OCI-M2 (cell line): ENCODE measurements at regions not wholly inside any gene's neighbourhood (a gene's known extent, or its start where the extent isn't known, plus 50 kb on each side); places are given as distances from the start of the nearest gene placed in this dataset.

ENCODE experiments used
- DNase-seq: peaks from one replicate; lab custom pipeline; 2025; ENCODE audit not compliant: unreplicated experiment; lab: John Stamatoyannopoulos, UW

DNA sequence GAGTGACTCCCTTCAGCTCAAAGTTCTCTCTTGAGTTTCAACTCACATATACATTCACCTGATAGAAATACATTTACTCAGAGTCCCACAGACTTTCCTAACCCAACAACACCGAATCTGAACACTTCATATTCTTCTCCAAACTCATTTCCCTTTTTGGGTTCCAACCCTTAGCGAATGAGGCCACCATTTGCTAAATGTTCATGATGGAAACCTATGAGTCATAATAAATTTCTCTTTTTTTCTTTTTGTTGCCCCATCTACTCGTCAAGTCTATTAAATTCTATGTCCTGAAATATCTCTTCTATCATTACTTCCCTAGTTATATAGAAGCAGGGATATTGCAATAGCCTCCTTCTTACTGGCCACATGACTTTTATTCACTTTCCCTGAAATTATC, 100.1 kb downstream of the HLX start:
- no peak for DNase-seq

DNA sequence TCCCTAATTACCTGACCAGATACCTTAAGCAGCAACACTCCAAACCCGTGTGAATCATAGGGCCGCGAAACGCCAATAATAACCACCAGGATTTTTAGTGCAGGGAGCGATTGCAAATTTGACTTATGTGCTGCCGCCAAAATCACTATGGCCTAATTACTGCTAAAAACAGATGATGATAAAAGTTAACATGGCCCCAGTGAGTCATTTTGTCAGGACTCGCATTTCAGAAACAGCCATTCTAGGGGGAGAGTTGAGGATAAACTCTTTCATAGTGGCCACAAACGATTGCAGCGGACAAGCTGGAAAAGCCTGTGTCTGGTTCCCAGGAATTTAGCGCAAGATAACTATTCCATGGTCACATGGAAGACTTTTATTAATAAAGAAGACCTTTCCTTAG, 103.4 kb downstream of the HLX start:
- no peak for DNase-seq

DNA sequence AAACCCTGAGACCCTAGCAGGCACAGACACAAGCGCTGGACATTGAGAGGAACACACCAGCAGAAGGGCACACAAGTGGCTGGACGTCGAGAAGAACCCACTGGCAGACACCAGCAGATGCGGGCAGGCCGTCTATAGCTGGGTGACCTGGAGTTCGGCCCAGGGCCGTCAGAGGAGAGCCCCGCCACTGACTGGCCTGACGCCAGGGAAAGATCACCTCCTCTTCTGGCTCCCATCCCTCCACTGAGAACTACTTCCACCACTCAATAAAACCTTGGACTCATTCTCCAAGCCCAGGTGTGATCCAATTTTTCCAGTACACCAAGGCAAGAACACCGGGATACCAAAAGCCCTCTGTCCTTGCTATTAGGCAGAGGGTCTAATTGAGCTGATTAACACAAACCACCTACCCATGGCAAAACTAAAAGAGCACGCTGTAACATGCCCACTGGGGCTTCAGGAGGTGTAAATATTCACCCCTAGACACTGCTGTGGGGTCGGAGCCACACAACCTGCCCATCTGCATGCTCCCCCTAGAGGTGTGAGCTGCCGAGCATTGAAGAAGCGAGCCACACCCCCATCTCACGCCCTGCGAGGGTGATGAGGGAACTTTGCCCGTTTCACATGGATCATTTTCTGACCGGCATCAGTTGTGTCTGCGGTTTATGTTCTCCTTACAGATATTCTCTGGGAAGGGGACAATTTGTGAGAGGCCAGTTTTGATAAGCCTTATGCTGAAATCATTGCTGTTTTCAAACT, 104.8 kb downstream of the HLX start:
- DNase-seq, result no peak

DNA sequence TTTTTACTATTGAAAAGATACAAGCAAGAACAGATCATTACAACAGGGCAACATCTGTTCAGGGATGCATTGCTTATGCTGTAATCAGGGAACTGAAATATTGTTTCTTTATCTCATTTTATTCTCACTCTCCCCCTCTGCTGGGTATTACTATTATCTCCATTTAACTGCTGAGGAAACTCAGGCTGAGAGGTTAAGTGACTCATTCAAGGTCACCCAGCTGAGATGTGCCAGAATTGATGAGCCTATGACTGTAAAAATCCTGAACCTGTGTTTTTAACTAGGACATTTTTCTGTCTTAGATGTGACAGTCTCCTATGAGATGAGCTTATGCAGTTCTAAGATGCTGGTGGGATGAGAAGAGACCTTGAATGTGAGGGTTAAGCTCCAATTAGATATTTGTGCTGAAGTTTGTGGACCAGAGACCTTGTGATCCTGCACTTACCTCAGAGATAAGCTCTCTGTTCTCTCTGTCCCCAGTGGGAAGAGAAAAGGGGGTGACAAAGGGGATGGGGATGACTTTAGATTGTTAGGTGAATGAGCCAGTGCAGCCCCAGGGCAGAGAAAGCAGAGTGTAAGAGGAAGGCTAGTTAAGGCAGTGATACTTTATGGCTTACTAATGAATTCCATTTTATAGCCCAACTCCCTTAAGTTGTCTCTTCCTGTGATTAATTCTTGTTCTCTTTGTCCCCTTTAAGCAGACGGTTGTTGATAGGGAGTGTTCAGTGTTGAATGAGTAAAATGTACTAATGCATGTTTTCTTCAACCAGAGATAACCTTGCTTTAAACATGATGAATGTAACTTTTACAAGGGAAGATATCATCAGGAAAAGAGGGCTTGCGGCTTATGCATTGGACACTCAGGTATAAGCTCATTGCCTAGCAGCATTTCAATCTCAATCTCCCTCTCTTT, 111.4 kb downstream of the HLX start:
- no peak for DNase-seq

DNA sequence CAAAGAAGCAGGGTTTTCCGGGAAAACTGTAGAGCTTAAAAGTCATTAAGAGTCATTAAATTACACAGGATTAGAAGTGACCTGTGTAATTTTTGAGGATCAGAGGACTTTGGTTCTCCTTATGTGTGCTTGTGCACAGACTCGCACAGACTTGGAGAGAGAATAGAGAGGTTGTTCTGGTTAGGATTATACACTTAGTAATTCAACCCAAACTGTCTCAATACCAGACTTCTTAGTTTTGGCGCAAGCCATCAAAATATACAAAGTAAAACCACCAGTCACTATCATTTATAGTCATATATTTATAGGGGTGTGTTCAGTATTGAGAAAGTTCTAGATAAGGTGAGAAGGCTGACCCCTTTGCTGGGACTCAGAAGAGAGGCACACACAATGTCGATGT, 112.3 kb downstream of the HLX start:
- DNase-seq, result no peak

DNA sequence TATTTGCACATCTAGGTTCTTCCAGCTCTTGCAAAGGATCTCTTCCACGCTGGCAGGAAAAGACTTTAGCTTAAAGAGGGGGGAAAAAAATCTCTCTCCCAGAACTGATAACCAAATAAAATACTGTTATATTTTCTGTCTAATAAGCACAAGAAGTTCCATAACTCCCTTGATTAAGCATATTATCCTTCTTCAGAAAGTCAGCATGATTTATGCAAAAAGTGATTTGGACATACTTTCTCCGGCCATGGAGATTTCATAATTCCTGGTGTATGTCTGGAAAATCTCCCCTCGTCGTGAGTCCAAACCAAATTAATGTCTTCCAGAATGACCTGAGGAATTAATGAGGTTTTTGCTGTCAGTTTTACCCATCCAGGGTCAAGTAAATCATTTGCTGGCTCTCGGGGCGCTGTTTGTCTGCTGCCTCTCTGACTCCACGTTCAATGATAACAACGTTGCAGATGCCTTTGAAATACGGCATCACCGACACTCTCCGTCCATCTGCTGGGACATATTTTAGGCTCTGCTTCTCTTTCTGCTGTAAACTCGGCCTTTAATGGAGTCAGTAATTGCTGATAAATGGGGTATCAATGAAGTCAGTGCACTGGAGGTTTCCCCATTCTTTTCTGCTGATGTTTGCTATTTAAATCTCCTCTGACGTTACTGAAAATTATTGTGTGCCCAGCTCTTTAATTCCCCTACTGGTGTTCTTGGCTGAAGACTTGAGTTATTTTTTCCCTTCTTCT, 112.9 kb downstream of the HLX start:
- DNase-seq, result no peak

DNA sequence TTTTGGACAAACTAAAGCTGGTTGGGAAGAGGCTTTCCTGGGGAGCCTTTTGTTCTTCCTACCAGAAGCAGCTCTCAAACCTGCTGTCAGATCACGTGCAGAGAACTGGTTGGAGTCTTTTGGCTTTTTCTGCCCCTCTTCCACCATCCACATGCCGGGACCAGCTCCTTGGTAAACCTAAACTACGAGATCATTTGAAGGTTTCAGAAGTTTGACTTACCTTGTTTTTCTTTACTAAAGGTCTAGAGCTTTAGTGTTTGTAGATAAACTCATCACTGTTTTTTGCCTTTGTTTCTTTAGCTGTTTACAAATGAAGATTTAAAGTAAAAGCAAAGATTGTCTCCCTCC, 113.4 kb downstream of the HLX start:
- no peak for DNase-seq

DNA sequence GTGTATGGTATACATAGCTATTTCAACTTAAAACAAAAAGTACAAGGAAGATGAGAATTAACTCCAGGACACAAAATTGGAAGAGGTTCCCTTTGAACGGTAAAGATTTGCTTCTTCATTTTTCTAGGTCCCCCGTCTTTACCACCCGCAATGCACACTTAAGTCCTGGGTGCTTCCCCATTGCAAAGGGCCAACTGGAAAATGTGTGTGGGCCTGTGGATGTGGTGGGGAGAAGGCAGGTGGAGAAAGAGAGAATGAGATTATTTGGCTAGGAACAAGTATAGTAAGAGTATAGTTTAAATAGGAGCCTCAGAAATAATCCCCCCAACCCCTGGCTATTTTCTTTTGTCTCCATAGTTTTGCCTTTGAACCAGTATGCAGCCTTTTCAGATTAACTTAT, 115.4 kb downstream of the HLX start:
- no peak for DNase-seq

DNA sequence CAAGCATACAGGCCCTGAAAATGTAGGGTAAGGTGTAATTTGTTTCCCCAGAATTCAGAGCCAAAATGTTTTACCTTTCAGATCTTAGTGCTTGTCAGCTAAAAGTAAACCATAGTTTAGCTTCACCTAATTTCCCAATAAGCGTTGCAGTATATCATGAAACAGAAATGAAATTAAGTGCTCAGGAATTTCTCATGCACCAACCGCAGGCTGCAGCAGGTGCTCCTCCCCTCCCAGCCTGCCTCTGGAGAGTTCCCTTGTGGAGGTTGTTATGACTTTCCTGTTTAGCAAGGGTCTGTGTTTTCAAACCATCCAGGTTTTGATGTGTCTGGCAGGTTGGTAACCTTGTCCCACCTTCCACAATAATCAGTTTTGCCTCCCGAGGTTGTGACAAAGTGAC, 118.5 kb downstream of the HLX start:
- DNase-seq, result no peak

DNA sequence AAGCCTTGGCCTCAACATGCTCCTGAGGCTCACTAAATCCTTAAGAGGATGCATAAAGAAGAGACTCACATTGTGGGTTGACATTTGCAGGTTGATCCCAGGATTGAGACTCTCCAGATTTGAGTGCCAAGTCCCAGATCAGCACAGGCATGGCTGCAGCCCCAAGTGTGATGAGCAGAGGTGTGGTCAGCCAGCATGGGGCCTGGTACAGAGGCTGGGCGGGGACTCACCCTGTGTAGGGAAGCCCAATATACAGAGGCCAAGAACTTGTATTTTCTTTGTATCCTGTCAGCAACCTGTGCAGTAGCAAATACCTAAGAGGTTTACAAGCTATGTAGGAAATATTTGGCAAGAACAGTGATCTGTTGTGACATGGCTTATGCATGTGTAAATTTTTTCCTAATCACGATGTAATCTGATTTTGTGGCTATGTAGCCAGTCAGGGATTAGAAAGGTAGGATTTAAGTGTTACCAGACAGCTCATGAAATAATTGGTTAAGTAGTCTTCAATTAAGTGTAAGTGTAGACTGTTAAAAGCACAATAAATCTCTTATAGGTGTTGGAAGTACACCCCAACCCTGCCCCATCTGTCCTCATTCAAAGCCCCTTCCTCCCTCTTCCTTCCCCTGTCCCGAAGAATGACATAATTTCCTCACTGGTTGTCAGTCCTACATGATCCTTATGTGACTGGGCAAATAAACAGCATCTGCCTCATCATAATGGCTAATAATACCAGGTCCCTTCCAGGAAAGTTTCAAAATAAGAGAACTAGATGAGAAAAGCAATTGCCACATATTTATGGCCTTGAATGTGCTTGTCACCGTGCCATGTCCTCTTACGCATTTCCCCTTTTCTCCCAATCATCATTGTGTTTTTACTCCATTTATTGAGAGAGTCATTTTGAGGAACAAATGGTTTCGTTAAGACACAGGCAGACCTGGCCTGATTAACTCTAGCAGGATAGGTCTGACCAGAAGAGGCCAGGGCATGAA, 120.9 kb downstream of the HLX start:
- no peak for DNase-seq

DNA sequence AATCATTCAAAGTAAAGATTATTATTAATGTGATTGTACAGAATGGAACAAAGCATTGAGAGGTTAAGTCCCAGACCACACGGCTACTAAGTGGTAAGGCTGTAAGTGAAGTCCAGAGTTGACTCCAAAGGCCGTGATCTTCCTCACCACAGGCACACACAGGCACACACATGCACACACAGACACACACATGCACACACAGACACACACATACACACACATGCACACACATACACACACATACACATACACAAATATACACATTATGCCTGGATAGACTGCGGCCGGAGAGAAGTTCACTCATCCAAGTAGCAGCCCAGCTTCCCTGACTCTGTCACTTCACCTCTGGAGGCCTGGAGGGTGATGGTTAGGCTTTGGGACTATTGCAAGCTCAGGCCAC, 121.9 kb downstream of the HLX start:
- DNase-seq, result no peak

DNA sequence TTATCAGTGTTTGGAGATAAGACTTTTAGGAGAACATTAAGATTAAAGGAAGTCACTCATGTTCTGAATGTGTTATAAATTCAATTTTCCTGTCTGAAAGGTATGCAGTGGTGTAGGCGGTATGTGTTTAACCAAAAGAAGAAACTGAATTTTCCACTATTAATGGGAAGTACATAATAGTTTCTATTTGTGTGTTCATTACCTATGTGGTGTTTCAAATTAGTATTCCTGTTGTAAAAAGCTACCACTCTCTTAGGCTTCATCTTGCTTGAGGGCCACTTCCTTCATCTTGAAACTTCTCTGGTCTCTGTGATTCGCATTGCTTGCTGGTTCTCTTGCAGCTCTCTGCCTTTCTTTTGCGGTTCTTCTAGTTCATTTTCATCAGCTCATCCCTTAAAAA, 123.4 kb downstream of the HLX start:
- DNase-seq, result no peak

DNA sequence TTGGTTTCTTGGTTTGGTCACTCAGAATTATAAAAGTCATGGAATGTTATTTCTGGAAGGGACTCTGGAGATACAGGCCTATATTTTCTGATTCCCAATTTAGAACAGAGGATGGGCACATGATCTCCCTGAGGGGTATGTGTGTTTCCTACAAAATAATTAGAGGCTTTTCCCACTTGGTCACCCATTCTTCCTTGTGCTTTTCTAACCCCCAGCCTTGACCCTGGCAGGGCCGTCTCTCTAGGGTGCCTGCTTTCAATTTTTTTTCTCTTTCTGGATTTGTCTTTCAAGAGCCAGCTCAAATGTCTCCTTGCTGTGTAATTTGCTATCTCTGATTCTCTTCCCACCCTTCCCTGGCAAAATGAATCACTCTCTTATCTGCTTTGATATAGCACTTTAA, 131.9 kb downstream of the HLX start:
- DNase-seq, result no peak

DNA sequence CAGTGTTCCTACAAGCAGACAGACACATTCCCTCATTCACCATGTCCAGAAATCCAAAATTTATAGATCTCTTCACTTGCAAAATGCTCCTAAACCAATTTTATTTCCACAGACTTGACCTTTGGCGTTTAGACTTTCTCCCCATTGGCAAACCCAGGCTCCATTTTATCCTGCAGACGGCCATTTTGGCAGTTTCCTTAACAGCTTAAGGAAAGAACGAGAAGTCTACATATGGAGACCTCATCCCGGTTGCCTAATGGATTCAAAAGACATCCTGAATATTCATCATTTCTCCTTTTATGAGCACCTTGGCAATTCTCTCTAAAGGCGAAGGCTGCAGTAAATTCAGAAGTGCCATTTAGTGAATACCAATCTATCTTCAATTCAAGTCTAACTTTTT, 132.9 kb downstream of the HLX start:
- DNase-seq, result no peak

DNA sequence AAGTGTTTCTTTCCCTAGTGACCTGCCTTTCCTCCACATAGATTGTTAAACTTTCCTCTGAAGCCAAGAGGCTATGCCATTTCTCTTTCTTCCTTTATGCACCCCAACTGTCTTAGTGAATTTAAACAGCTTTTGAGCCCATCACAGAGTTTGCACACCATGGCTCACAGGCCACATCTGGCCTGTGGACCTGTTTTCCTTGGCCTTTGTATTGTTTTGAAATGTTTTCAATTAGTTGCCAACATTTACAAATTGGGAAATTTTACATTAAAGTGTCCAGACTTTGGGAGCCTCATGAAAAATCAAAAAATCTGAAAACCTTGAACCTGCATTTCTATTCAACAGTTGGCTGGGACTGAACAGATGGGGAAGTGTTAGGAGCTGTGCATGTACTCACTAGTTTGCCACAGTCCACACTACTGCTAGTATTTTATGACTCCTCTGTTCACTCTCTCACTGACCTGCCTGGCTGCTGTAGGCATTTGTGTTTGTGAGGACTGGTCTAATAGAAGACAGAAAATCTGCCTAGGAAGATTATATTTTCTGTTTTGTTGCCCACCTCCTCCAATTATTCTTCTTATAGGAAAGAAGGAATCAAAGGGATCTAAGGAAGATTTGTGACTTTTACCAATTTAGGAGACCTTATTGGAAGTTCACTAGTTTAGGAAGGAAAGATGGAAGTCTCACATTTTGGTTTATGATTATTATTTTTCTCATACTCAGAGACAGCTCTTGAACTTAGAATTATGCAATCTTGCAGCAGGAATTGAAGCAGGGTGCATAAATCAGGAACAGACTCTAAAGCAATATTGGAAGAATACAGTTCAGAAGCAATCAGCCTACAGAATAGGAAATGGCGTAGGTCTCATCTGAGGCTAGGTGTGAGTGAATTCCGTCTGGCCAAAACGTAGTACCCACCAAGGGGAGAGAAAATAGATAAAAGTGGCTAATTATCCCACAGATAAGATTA, 134.7 kb downstream of the HLX start:
- no peak for DNase-seq

DNA sequence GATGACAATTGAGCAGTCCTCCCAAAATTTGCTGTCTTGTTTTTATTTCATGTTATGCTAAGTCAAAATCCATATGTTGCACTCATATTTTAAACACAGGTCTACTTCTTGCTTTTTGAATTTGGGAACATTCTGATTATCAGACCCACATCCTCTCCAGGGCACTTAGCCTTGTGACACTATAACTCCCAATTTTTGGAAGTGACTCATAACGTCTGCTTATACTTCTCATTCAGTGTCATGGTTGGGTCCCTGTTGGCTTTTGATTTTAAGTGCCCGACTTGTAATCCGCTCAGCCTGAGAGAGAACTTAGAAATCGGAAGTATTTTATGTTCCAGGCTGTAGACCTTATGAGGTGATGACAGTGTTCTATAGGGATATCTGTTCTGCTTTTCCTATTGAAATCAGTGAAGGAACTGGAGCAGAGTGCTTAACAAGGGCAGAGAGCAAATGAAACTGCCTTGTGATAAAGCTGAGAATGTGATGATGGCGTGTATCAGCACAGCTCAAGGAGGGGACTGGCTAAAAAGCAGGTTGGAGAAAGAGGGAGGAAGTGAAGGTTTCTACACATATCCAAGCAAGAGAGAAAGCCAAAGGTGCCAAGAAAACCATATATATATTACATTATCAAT, 136.0 kb downstream of the HLX start:
- DNase-seq, result no peak

DNA sequence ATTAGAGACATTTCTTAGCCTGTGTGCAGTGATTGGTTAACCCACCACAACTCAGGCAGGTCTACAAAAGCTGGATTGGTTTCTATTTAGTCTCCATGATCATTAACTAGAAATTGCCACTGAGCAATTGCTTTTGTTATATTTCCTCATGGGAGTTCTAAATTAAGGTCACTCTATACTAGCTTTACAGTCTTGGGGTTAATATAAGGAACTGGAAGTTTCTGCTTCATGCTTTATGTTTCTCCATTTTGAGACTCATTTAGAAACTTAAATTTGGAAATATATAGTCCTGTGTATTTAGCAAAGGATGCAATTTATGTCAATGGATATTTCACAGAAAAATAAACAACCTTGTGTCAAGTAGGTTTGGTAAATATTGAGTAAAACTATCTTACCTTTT, 137.5 kb downstream of the HLX start:
- DNase-seq, result no peak

DNA sequence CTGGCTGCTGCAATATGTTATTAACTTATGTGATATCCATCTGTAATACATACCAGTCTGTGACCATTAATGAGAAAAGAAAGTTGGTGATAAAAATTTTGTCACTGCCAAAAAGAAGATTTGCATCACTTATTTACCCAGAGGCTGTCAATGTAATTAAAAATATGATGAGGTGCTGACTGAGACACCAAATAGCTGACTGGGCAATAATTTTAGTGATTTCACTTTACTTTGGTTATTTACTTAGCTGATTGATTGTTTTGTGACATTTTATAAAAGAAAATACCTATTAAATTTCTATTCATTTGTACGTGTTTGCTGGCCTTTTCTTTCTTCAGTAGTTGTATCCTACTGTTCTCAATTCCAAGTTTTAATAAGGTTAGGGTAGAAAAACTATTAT, 139.2 kb downstream of the HLX start:
- DNase-seq, result no peak

DNA sequence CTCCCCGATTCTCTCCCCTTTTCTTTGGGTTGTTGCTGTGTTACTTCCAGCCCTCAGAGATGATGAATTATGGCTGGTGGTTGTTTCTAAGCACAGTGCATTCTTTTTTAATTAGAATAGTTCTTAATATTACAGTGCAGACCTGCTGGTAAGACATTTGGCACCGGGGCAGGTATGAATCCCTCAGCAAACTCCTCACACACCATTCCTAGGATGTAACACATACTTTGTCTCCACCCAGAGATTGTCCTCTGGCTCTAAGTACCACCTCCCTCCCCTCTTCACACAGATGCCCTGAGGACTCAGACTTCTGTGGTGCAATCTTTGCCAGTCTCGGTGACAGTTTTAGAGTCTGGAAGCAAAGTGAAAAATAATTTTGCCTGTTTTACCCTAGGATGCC, 143.1 kb downstream of the HLX start:
- no peak for DNase-seq
